WTC11 (cell line): ENCODE measurements at regions not wholly inside any gene's neighbourhood (a gene's known extent, or its start where the extent isn't known, plus 50 kb on each side); places are given as distances from the start of the nearest gene placed in this dataset.

Experiments
- ARID4B ChIP-seq: sonication (generic); formaldehyde crosslinking; IDR thresholded peaks from 2 replicates; pipeline ENCODE4 v1.8.0; 2023; ENCODE audit warnings: missing genetic modification reagents, mild to moderate bottlenecking, borderline replicate concordance
- CTCF ChIP-seq: fragments of 200-600 bp; IDR thresholded peaks from 2 replicates; pipeline ENCODE4 v1.8.0; 2022; ENCODE audit warnings: antibody characterized with exemption
- FOXJ3 ChIP-seq: sonication (generic); formaldehyde crosslinking; IDR thresholded peaks from 2 replicates; pipeline ENCODE4 v1.9.0; 2021; ENCODE audit warnings: missing genetic modification reagents, mild to moderate bottlenecking, borderline replicate concordance
- NR3C1 ChIP-seq: sonication (generic); formaldehyde crosslinking; conservative IDR thresholded peaks from 2 replicates; pipeline ENCODE4 v1.8.1; 2023; ENCODE audit warnings: low read depth, mild to moderate bottlenecking, missing genetic modification reagents
- SP1 ChIP-seq: sonication (generic); formaldehyde crosslinking; conservative IDR thresholded peaks from 2 replicates; pipeline ENCODE4 v1.8.1; 2022; ENCODE audit warnings: missing genetic modification reagents
- TF ChIP-seq, protein P1 (sequence below): sonication (generic); formaldehyde crosslinking; IDR thresholded peaks from 2 replicates; pipeline ENCODE4 v1.8.1; 2022; ENCODE audit warnings: low read depth, missing genetic modification reagents, borderline replicate concordance

GRCh38 chr3:59136081-59136480, 86.3 kb upstream of the CFAP20DC start:
- no peak for TF ChIP-seq SP1 (CRISPR knock-in tag)
- no peak for TF ChIP-seq ARID4B (CRISPR knock-in tag)
- TF ChIP-seq FOXJ3 (CRISPR knock-in tag) = no peak
- TF ChIP-seq, protein P1, sequence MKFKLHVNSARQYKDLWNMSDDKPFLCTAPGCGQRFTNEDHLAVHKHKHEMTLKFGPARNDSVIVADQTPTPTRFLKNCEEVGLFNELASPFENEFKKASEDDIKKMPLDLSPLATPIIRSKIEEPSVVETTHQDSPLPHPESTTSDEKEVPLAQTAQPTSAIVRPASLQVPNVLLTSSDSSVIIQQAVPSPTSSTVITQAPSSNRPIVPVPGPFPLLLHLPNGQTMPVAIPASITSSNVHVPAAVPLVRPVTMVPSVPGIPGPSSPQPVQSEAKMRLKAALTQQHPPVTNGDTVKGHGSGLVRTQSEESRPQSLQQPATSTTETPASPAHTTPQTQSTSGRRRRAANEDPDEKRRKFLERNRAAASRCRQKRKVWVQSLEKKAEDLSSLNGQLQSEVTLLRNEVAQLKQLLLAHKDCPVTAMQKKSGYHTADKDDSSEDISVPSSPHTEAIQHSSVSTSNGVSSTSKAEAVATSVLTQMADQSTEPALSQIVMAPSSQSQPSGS (CRISPR knock-in tag) = no peak
- TF ChIP-seq CTCF = no peak
- TF ChIP-seq NR3C1 (CRISPR knock-in tag) = no peak
